Ovary (tissue), 3 donors: ENCODE measurements at regions not wholly inside any gene's neighbourhood (a gene's known extent, or its start where the extent isn't known, plus 50 kb on each side); places are given as distances from the start of the nearest gene placed in this dataset.
"Not testable (repeated sequence)": the region's sequence is repeated elsewhere in the genome, so short reads cannot be mapped to it uniquely, and the experiment has no call there.

Source experiments
- EP300 ChIP-seq: sonication (generic); formaldehyde crosslinking; IDR thresholded peaks from one replicate; pipeline ENCODE4 v1.6.1; 2017; ENCODE audit warnings: antibody characterized with exemption
- POLR2A ChIP-seq: fragments of 450-650 bp; IDR thresholded peaks from one replicate; pipeline ENCODE4 v1.6.1; 2017; ENCODE audit warnings: antibody characterized with exemption, mild to moderate bottlenecking, moderate library complexity
- TF ChIP-seq, protein P1 (sequence below), 3 donors: fragments of 450-650 bp in 2 of 3; fragments of 200-600 bp in 1 of 3; IDR thresholded peaks; one replicate each; pipeline versions ENCODE4 v1.5.1 to v1.8.0; 2016 to 2022; ENCODE audit warnings: antibody characterized with exemption in 3 of 3, mild to moderate bottlenecking in 1 of 3
- donor health status: DM: no; HTN: no; CAD: no.

DNA sequence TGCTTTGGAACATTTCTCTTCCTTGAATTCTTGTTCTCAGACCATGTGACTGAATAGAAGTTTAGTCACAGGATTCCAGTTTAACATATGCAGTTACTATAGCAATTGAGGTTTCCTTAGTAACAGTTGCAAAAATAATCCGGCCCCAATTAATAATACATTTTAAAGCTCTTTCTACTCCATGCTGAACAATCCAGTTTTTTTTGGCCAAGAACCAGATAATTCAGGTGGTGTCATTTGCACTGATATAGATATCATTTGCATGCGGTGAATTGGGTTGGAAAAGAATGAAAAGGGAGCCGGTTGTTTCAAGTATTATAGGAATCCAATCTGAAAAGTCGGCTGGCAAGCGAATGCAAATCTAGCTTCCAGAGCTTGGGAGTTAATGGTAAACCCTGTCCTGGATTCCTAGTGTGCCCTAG is 3073.1 kb downstream of the RPIA start:
- TF ChIP-seq, protein P1, sequence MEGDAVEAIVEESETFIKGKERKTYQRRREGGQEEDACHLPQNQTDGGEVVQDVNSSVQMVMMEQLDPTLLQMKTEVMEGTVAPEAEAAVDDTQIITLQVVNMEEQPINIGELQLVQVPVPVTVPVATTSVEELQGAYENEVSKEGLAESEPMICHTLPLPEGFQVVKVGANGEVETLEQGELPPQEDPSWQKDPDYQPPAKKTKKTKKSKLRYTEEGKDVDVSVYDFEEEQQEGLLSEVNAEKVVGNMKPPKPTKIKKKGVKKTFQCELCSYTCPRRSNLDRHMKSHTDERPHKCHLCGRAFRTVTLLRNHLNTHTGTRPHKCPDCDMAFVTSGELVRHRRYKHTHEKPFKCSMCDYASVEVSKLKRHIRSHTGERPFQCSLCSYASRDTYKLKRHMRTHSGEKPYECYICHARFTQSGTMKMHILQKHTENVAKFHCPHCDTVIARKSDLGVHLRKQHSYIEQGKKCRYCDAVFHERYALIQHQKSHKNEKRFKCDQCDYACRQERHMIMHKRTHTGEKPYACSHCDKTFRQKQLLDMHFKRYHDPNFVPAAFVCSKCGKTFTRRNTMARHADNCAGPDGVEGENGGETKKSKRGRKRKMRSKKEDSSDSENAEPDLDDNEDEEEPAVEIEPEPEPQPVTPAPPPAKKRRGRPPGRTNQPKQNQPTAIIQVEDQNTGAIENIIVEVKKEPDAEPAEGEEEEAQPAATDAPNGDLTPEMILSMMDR (IDR thresholded peaks at IDR 0.05), result not testable (repeated sequence)
- not testable (repeated sequence) for TF ChIP-seq POLR2A, EP300
